Limb (tissue), 2 donors: ENCODE measurements at regions not wholly inside any gene's neighbourhood (a gene's known extent, or its start where the extent isn't known, plus 50 kb on each side); places are given as distances from the start of the nearest gene placed in this dataset.

Source experiments
- DNase-seq, 2 donors: peaks; one replicate each; pipeline ENCODE4 v3.0.0-alpha.2; 2016; ENCODE audit errors: extremely low spot score in 2 of 2

DNA sequence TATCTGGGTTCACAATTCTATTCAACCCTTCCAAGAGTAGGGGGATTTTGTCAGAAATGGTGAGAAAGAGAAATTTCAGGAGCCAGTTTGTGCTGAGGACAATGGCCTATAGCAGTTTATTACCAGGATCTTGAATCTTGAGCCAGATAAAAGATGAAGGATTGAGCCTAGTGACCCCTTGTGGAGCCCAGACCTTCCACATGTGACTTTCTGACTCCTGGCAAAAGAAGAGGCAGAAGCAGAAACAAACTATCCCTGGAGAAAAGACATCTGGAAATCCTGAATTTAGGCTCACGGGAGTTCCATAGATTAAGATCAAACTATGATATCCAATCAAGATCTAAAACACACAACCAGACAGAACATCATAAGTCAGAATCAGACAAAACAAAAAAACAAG, 60.9 kb upstream of the CHRM2 start:
- DNase-seq: no peak

DNA sequence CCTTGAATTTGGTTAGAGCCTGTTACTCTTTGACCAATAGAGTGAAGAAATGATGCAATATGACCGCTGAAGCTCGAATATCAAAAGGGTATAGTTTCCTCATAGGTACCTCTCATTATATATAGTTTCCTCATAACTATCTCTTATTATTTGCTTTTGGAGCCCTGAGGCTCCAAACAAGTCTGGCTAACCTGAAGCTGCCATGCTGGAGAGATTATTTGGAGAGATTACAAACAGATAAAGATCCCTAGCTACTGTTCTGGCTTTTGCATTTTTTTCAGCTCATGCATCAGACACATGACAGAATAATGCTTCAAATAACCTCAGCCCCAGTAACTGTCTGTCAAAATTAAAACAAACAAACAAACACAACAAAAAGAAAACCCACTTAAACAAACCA, 65.4 kb upstream of the CHRM2 start:
- DNase-seq: no peak

DNA sequence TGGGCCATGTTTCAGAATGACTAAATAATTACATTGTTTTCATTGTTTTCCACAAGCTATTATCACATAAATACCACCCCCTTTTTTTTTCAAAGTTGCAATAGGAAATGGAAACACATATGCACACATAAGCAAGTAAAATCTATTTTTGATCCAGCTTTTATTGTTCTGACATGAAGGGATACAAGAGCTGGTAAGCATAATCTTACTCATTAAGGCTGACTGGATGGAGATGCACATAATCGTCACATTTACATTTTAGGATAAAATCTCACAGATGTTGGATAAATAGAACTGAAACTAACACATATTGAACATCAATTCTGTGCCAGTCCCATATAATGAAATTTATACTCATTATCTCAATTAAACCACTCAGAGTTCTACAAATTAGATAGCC, 84.5 kb upstream of the CHRM2 start:
- DNase-seq: no peak

DNA sequence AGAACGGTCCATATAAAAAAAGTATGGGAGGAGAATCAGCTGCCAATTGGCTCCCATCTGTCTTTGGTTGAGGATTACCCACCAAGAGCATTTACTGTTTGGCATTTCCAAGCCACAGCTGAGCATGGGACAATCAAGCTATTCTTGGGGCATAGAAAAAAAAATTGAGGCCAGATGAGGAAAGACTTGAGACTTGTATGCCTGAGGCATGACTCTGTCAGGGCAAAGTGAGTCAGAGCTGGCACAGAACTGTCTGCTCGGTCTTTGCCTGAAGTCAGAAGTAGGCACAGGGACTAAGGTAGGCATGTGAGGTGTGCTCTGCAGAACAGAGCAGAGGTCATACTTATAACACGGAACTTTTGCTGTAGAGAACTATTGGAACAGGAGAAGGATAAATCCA, 126.5 kb upstream of the CHRM2 start:
- DNase-seq: no peak

DNA sequence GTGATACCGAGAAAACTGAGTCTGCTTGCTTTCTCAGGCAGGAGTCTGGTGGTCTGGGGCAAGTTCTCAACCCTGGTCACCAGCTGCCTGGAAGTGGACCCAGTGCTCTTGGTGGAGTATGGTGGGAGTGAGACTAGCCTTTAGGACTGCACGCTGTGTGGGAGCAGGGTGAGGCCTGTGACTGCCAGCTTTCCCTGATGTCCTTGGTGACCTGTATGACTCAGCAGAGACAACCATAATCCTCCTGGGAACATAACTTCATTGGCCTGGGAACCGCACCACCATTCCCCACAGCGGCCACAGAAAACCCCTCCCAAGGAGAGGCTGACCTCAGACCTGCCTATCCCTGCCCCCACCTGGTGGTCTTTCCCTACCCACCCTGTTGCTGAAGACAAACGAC, 139.5 kb upstream of the CHRM2 start:
- DNase-seq: no peak

DNA sequence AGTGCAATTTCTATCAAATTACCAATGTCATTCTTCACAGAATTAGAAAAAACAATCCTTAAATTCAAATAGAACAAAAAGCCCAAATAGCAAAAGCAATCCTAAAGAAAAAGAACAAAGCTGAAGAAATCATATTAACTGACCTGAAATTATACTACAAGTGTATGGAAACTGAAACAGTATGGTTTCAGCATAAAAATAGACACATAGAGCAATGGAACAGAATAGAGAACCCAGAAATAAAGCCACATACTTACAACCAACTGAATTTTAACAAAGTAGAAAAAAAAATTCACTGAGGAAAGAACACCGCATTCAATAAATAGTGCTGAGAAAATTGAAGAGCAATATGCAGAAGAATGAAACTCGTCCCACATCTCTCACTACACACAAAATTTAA, 142.0 kb upstream of the CHRM2 start:
- no peak for DNase-seq

DNA sequence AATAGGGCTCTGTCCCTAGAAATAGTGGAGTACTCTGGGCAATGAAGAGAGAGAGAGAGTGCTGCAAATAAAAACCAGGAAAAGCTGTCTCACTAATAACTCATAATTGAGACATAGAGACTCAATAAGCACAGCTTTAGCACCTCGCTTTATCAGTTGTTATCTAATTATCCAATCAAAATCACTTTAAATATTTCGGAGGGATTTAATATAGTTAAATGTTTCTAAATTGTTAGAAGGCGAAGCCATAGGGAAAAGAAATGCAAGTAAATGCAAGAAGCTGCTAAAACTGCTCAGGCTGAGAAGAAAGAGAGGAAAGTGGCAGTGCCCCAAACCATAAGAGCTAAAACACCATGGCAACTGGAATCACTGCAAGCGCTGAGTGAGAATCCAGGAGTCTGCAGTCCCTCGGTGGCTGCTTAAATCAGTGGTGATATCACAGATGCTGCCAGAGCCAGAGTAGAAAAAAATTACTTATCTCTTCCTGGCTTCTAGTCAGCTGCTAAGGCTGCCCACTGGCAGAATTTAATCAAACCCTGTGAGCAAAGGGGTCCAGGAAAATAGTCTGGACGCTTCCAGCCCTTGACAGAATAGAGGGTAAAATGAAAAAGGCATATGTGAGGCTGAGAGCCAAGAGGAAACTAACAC, 150.4 kb upstream of the CHRM2 start:
- DNase-seq: no peak

DNA sequence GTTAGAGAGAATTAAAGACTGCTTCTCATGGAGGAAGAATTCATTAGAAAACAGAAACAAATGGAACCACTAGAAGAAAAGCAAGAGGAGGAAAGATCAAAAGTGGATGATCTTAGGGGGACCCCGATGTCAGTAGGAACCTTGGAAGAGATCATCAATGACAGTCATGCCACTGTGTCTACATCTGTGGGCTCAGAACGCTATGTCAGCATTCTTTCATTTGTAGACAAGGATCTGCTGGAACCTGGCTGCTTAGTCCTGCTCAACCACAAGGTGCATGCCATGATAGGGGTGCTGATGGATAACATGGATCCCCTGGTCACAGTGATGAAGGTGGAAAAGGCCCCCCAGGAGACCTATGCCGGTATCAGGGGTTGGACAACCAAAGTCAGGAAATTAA, 154.4 kb upstream of the CHRM2 start:
- DNase-seq: no peak

DNA sequence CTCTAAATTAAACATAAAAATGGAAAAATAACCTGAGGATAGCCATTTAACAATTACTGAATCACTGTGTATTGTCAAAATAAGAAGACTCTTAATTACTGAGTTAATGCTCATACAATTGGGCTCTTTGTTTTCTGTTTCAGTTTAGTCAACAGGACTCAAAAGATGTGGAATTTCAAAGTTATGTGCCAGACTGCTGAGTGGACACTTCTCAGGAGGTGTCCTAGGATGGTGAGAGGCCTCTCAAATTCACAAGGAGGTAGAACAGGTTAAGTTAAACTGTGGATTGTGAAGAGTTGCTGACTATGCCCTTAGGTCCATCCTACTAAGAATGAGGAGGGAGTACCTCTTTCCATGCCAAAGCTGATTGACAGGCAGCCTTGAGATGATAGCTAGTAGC, 157.7 kb upstream of the CHRM2 start:
- DNase-seq: no peak

DNA sequence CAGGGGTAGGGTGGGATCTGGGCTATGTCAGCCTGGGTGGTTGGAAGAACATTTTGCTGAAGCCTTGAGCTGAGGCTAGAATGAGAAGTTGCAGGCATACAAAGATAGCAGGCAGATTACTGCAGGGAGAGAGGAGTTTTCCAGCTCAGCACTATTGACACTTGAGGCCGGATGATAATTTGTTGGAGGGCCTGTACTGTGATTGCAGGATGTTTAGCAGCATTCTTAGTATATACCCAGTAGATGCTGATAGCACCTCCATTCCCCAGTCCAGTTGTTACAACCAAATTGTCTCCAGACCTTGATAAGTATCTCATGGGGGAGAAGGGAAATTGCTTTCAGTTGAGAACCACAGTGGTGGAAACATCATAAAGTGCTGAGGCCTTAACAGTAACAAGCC, 158.6 kb upstream of the CHRM2 start:
- DNase-seq: no peak

DNA sequence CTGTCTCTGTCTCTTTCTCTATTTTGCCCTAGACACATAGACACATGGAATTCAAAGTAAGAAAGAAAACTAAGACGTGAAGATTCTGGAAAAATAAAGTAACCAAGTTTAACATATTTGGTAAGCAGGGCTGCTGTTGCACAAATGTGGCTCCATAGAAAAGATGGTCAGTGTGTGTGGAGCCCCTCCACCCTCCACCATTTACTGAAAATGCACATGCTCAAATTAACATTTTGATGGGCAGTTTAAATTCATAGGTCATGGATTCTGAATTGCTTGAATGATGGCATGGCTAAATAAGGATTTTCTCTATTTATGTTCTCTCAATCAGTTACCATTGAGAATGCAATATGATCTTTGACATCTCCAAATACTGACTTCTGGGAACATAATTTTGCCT, 165.5 kb upstream of the CHRM2 start:
- DNase-seq: no peak

DNA sequence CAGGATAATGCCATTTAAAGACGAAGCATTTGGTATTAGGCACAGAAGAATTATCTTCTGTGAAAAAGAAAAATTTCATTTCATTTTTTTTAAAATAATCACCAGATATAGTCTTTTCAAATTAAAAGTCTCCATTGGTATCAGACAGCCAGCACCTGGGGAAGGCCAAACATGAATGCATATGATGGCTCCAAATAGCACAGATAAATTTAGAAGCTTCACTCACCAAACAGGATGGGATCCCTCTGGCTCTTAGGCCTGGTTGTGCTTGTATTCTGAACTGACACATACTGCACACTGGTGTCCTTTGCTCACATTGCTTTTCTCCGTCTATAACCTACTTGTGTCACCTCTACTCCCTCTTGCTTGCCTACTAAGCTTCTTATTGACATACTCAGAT, 169.5 kb upstream of the CHRM2 start:
- DNase-seq: no peak

DNA sequence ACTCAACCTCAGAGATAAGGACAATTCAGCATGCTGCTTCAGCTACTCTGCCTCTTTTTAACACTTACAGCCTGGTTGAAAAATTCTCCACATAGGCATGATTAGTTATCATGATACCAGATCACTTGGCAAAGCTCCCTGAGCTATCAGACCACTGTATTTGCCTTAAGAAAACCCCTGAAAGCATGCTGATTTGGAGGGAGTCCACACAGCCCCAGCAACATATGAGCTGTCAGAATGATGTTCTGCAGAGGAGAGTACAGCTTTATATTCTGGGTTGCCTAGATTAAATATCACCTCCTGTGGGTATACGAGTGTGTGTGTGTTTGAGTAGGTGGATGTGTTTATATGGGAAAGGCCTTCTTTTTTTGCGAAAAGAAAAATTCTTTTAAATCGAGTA, 170.2 kb upstream of the CHRM2 start:
- DNase-seq: no peak

DNA sequence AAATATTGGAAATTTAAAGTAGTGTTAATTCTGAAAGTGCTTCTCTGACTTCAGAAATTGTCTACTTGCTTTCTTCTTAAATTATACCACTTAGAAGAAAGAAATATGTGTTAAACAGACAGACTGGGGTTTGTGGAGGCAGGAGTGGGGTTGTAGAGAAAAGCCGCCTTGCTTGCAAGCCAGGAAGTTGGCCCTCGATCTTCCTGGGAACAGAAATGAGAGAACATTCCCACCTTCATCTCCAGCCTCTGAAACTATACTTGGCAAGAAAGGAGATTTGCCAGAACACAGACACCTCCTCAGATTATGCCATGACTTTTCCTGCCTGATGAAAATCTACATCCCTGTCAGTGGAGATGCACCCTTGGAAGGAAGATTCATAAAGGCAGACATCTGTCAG, 171.2 kb upstream of the CHRM2 start:
- no peak for DNase-seq

DNA sequence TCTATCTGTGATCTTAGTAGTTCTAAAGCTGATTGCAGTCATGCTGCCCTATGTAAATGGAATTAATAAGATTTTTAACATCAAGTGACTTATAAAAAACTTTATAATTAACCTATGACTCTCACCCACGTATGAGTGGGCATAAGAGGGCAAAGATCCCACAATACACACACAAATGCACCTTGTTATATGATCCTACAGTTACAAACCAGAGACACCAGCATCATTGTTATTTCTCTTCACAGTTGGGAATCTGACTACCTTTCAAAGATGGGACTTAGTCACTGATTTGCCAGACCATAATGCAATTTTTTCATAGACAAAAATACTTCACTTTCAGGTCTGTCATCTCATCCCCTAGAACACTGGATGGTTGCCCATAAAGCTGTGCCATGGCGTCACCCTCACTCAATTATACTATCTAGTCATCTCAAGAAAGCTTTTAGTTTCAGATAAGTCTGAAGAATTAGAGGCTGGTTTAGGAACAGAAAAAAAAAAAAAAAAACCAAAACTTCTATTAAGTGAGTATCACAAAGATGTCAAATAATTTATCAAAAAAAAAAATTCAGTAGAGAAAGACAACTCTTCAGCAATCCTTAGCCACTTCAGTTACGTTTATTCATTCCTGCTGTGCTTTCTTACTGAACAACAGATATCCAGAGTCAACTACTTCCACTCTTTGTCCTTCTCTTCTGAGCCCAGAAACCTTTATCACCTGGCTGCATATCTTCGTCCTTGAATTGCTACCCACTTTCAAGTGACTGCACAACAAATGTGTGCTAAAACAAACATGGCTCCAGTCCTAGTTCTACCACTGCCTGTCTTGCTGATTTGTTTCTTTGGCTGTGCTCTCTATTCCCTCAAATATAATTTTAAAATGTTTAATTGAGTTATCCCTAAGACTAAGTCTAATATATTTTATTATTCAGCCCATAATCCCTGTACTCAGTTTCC, 175.0 kb upstream of the CHRM2 start:
- DNase-seq: no peak

DNA sequence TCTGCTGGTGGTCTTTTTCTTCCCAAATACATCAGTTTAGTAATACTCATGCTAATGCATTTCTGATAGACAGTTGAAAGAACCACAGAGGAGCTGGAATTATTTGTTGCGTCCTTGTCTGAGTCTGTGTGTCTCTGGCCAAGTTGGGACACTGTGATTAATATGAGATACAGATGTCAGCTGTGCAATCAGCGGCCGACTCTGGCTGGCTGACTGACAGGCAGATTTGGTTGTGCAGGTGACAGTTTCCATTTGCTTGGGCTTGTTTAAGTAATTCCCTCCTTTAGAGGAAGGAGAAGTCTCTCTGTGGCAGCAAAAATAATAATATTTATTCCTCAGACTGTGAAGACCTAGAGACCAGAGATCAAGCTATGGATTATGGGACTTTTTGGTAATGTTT, 176.2 kb upstream of the CHRM2 start:
- DNase-seq: no peak

DNA sequence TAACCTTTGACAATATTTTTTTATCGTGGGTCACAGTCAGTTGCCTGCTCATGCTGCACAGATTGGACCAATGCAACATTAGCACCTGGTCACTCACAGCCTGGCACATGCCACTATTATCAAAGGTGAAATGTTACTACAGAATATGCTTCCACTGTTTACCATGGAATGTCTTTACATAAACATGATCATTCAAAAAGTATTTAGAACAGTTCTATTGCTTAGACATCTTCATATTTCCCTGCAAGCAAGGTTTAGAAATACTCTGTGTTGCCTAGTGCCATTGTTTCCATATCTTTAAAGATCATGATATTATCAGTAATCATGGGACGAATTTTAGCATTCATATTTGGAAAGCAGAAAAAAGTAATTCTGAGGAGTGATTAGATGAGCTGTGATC, 179.9 kb upstream of the CHRM2 start:
- DNase-seq: no peak

DNA sequence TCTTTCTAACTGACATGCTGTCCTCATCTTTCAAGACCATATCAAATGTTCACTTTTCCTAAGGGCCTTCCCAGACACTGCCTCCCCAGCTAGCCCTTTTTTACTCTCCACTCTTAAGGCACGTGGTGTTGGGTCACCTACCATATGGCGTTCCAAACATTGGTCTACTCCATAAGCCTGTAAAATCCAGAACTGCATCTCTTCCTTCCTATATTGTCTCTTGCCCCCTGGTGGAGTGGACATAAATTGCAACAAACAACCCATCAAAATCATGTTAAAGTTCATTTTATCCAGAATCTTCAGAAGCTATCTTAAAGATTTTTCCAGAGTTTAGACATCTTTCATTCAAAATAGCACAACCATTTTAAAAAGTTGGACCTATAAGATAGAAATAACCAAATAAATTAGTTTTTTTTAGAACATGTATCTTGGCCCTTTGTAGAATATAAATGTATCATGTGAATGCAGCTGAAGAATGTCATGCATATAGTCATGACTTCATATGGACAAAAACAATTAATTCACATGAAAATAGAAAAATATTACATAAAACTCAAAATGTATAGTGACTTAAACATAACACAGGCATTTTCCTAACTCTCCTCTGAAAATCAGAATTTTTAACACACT, 180.6 kb upstream of the CHRM2 start:
- DNase-seq: no peak

DNA sequence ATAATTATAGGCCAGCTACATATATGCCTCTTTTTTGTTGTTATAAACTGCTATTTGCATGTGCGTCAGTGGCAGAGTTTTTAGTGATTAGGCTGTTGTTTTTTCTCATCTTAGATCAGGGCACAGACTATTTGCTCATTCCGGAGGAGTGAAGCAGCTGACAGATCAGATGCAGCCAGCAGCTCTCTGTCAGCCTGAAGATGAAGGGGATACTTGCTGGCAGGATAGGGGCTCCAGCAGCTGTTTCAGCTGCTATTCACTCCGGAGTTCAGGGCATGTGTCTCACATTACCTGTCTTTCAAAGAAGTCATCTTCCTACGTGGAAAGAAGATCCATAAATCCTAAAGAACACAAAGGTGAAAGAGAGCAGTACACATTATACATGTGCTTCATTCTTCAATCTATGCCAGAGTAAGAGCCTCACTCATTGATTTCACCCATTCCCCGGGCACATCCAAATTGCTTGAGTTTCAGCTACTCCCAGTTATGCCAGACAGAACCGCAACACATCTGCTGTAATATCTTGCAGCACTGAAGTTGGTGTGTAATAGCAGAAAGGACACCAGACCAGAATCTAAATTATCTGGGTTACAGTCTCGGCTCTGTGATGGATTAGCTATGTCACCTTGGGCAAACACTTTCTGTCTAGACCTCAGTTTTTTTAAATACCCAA, 182.8 kb upstream of the CHRM2 start:
- peak in 1 of 2 donors; percentile 16 for DNase-seq

DNA sequence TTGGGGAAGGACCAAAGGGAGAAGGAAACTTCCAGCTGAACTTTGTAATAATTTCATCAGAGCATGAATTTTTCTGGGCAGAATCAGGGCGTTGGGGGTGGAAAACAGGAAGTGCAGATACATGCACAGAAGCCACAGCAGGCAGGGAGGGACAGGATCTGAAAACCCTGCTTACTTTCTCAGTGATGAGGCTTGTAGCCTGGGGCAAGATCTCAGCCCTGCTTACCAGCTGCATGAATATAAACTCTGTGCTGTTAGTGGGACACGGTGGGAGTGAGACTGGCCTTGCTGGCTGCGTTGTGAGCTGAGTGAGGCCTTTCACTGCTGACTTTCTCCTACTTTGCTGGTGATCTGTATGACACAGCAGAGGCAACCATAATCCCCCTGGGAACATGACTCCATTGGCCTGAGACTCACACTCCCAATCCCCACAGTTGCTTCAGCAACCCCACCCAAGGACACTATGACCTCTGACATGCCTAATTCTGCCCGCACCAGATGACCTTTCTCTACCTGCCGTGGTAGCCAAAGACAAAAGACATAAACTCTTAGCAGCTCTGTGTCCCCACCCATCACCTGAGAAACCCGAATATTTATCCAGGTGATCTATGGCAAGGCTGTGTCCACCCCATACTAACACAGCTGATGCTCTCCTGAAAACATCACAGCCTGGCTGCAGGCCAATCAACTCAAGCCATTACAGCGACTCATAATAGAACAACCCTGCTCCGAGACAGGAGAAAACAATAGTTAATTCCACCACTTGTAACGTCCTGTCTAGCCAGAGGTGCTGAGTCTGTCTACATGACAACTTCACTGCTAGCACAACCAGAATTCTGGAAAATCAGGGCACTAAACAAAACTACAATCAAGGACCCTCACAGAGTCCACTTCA, 190.7 kb upstream of the CHRM2 start:
- DNase-seq: no peak

DNA sequence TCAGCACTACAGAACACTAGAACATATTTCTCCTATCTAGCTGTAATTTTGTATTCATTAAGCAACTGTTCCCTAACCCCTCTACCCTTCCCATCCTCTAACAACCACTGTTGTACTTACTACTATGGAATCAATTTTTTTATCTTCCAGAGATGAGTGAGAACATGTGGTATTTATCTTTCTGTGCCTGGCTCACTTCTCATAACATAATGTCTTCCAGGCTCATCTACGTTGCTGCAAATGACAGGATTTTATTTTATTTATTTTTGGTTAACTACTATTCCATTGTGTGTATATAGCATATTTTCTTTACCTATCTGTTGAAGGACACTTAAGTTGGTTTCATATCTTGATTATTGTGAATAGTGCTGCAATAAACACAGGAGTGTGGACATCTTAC, 200.9 kb upstream of the CHRM2 start:
- no peak for DNase-seq
